ENCODE measurements at regions not wholly inside any gene's neighbourhood (a gene's known extent, or its start where the extent isn't known, plus 50 kb on each side); places are given as distances from the start of the nearest gene placed in this dataset.

GRCh38 chr12:93191956-93192355, 185.8 kb upstream of the NUDT4 start:
- no peak for DNase-seq (ENCODE audit: low read depth)
- no peak overlapping the region for H3K4me3 ChIP-seq (ENCODE audit: low read depth, low read length)
- no peak for TF ChIP-seq CTCF (IDR thresholded peaks at IDR 0.05; ENCODE audit: low read depth, low read length, missing control alignments)
- in situ Hi-C loops (cut with HindIII; ENCODE audit: low sequenced_read_pairs) = no loop called here

- no peak for DNase-seq (ENCODE audit: low read depth)
- no peak overlapping the region for H3K4me3 ChIP-seq (ENCODE audit: low read depth, low read length)
- in situ Hi-C loops (cut with HindIII; ENCODE audit: low sequenced_read_pairs) = no loop called here
- no peak for TF ChIP-seq CTCF (IDR thresholded peaks at IDR 0.05; ENCODE audit: low read depth, low read length, missing control alignments)
Observed at GRCh38 chr12:93192878-93193277, 184.8 kb upstream of the NUDT4 start.

- in situ Hi-C loops (cut with HindIII; ENCODE audit: low sequenced_read_pairs) = no loop called here
- no peak overlapping the region for H3K4me3 ChIP-seq (ENCODE audit: low read depth, low read length)
- no peak for TF ChIP-seq CTCF (IDR thresholded peaks at IDR 0.05; ENCODE audit: low read depth, low read length, missing control alignments)
- DNase-seq (ENCODE audit: low read depth) = no peak
Observed at GRCh38 chr12:93195511-93195910, 182.2 kb upstream of the NUDT4 start.

GRCh38 chr12:93197067-93197593, 180.6 kb upstream of the NUDT4 start:
- in situ Hi-C loops (cut with HindIII; ENCODE audit: low sequenced_read_pairs) = no loop called here
- no peak overlapping the region for H3K4me3 ChIP-seq (ENCODE audit: low read depth, low read length)
- DNase-seq (ENCODE audit: low read depth) = no peak
- no peak for TF ChIP-seq CTCF (IDR thresholded peaks at IDR 0.05; ENCODE audit: low read depth, low read length, missing control alignments)

GRCh38 chr12:93198086-93198485, 179.6 kb upstream of the NUDT4 start:
- no peak for TF ChIP-seq CTCF (IDR thresholded peaks at IDR 0.05; ENCODE audit: low read depth, low read length, missing control alignments)
- DNase-seq (ENCODE audit: low read depth) = no peak
- in situ Hi-C loops (cut with HindIII; ENCODE audit: low sequenced_read_pairs) = no loop called here
- H3K4me3 ChIP-seq (ENCODE audit: low read depth, low read length) = no peak overlapping the region

- in situ Hi-C loops (cut with HindIII; ENCODE audit: low sequenced_read_pairs) = no loop called here
Observed at GRCh38 chr12:93199831-93200236, 177.9 kb upstream of the NUDT4 start.

More at GRCh38 chr12:93199831-93200236, 177.9 kb upstream of the NUDT4 start:
- no peak for TF ChIP-seq CTCF (IDR thresholded peaks at IDR 0.05; ENCODE audit: low read depth, low read length, missing control alignments)
- DNase-seq (ENCODE audit: low read depth) = no peak
- no peak overlapping the region for H3K4me3 ChIP-seq (ENCODE audit: low read depth, low read length)

Measured in astrocyte of the cerebellum (primary cell).